ENCODE measurements at regions not wholly inside any gene's neighbourhood (a gene's known extent, or its start where the extent isn't known, plus 50 kb on each side); places are given as distances from the start of the nearest gene placed in this dataset.
"Not testable (repeated sequence)": the region's sequence is repeated elsewhere in the genome, so short reads cannot be mapped to it uniquely, and the experiment has no call there.

DNA sequence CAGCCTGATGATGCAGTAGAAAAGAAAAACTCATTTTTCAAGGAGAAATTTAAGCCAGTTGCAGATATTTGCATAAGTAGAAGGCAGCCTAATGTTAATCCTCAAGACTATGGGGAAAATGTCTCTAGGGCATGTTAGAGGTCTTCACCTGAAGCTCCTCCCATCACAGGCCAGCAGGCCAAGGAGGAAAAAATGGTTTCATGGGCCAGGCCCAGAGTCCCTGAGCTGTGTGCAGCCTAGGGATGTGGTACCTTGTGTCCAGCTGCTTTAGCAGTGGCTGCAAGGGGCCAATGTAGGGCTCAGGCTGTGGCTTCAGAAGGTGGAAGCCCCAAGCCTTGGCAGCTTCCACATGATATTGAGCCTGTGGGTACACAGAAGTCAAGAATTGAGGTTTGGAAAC lies 1946.7 kb upstream of the FLRT2 start:
- Histone ChIP-seq H3K27ac (ENCODE audit: low read depth, low read length) (no peak overlapping the region), H3K79me2 (ENCODE audit: control insufficient read depth, insufficient read depth, low read length, unreplicated experiment) (no peaks in the 10 kb centered on the region), H3K4me3 (ENCODE audit: low read depth, low read length) (no peak overlapping the region), H2AFZ (ENCODE audit: low read length, unreplicated experiment) (no peak overlapping the region), H3K36me3 (ENCODE audit: insufficient read depth, low read length) (no peaks in the 10 kb centered on the region), H3K27me3 (ENCODE audit: insufficient read depth, low read length) (no peaks in the 10 kb centered on the region), H3K4me1 (ENCODE audit: control insufficient read depth, insufficient read depth, low read length, unreplicated experiment) (no peaks in the 10 kb centered on the region)

DNA sequence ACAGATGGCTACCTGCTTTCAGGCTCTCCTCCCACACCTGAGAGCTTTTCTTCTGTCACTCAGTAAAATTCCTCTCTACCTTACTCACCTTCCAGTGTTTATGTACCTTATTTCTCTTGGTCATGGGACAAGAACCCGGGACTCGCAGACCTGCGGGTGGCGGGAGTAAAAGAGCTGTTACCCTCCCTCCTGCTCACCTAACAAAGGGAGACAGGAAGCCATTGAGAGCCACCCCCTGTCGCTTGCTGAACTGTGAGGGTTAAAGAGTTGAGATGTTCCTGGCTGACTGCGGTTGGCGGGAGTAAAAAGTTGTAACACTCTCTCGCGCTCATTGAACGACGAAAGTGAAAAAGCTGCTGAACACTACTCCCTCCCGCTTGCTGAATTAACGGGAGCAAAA lies 1935.1 kb upstream of the FLRT2 start:
- H3K27me3 ChIP-seq (ENCODE audit: insufficient read depth, low read length), result no peaks in the 10 kb centered on the region
- no peaks in the 10 kb centered on the region for H3K4me1 ChIP-seq (ENCODE audit: control insufficient read depth, insufficient read depth, low read length, unreplicated experiment)
- no peaks in the 10 kb centered on the region for H3K36me3 ChIP-seq (ENCODE audit: insufficient read depth, low read length)
- no peak overlapping the region for H3K4me3 ChIP-seq (ENCODE audit: low read depth, low read length)
- no peaks in the 10 kb centered on the region for H3K79me2 ChIP-seq (ENCODE audit: control insufficient read depth, insufficient read depth, low read length, unreplicated experiment)
- no peak overlapping the region for H2AFZ ChIP-seq (ENCODE audit: low read length, unreplicated experiment)
- no peak overlapping the region for H3K27ac ChIP-seq (ENCODE audit: low read depth, low read length)

DNA sequence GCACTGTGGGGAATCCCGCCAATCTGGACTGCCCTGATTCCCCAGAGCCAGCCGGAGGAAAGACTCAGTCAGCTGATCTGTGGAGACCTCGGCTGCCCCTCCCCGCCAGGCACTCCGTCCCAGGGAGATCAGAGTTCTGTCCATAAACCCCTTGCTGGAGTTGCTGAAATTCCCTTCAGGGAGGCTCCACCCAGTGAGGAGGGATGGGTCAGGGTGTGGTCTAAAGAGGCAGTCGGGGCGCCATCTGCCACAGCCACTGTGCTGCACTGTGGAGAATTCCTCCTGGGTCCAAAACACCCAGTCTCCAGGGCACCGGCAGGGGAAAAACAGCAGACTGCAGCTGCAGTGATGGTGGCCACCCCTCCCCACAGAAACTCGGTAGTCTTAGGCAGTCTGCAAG lies 1922.3 kb upstream of the FLRT2 start:
- Histone ChIP-seq H3K36me3 (ENCODE audit: insufficient read depth, low read length) (no peaks in the 10 kb centered on the region), H2AFZ (ENCODE audit: low read length, unreplicated experiment) (no peak overlapping the region), H3K4me1 (ENCODE audit: control insufficient read depth, insufficient read depth, low read length, unreplicated experiment) (no peaks in the 10 kb centered on the region), H3K79me2 (ENCODE audit: control insufficient read depth, insufficient read depth, low read length, unreplicated experiment) (no peaks in the 10 kb centered on the region), H3K27ac (ENCODE audit: low read depth, low read length) (no peak overlapping the region), H3K27me3 (ENCODE audit: insufficient read depth, low read length) (no peaks in the 10 kb centered on the region), H3K4me3 (ENCODE audit: low read depth, low read length) (no peak overlapping the region)

DNA sequence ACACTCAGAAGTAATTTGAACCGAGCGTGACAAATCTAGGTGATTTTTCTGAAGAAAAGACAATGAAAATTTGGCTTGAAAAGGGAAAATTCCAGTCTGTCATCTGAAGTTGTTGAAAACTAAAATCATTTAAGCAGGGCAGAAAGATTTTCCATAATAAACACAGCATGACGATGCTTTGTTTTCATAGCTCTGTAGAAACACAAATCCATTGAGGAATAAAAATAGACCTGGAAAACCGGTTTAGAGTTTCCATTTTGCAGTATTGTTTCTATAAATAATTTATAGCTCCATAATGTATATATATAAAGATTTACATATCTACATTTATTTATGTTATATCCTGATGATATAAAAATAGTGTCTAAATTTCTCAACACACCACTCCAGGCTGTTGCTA lies 1918.5 kb upstream of the FLRT2 start:
- Histone ChIP-seq H3K79me2 (ENCODE audit: control insufficient read depth, insufficient read depth, low read length, unreplicated experiment) (no peaks in the 10 kb centered on the region), H3K27ac (ENCODE audit: low read depth, low read length) (no peak overlapping the region), H3K4me1 (ENCODE audit: control insufficient read depth, insufficient read depth, low read length, unreplicated experiment) (no peaks in the 10 kb centered on the region), H3K4me3 (ENCODE audit: low read depth, low read length) (no peak overlapping the region), H3K36me3 (ENCODE audit: insufficient read depth, low read length) (no peaks in the 10 kb centered on the region), H2AFZ (ENCODE audit: low read length, unreplicated experiment) (no peak overlapping the region), H3K27me3 (ENCODE audit: insufficient read depth, low read length) (no peaks in the 10 kb centered on the region)

DNA sequence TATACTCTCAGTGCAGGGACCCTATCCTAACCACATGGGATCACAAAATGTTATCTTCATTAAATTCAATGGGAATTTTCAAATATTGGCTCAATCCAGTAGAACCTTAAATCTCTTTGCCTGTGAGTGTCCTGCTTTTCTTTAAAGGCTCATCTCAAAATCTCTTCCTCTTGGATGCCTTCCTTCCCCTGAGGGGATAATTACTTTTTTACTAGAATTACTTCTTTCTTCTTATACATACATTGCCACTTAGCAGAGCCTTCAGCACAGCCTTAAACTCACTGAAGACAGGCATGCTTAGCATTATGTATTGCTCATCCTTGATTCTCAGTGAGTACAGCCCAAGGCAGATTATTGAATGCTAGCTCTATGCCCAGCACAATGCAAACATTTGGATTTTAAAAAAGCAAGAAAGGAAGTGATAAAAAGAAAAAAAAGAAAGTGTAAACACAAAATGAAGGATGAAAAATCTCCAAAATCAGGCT lies 1918.0 kb upstream of the FLRT2 start:
- no peak overlapping the region for H3K4me3 ChIP-seq (ENCODE audit: low read depth, low read length)
- no peaks in the 10 kb centered on the region for H3K4me1 ChIP-seq (ENCODE audit: control insufficient read depth, insufficient read depth, low read length, unreplicated experiment)
- H3K27me3 ChIP-seq (ENCODE audit: insufficient read depth, low read length), result no peaks in the 10 kb centered on the region
- no peak overlapping the region for H2AFZ ChIP-seq (ENCODE audit: low read length, unreplicated experiment)
- H3K36me3 ChIP-seq (ENCODE audit: insufficient read depth, low read length), result no peaks in the 10 kb centered on the region
- H3K79me2 ChIP-seq (ENCODE audit: control insufficient read depth, insufficient read depth, low read length, unreplicated experiment), result no peaks in the 10 kb centered on the region
- no peak overlapping the region for H3K27ac ChIP-seq (ENCODE audit: low read depth, low read length)

DNA sequence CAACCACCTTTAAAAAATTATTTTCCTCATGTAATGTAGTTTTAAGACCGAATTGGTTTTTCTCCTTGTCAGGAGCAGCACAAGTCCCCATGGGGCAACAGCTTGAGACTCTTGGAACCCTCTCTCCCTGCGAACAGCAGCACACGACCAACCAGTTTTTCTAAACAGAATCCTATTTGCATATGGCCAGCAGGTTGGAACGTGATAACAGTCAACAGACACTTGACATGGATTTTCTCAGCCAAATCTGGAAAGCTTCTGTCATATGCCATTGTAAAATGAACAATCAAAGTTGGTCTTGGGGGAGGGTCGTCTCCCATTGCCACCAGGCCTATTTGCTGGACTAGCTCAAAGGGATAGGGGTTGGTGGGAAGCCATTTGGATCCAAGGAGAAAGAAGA lies 1915.0 kb upstream of the FLRT2 start:
- no peaks in the 10 kb centered on the region for H3K36me3 ChIP-seq (ENCODE audit: insufficient read depth, low read length)
- no peaks in the 10 kb centered on the region for H3K27me3 ChIP-seq (ENCODE audit: insufficient read depth, low read length)
- no peaks in the 10 kb centered on the region for H3K4me1 ChIP-seq (ENCODE audit: control insufficient read depth, insufficient read depth, low read length, unreplicated experiment)
- H3K79me2 ChIP-seq (ENCODE audit: control insufficient read depth, insufficient read depth, low read length, unreplicated experiment), result no peaks in the 10 kb centered on the region
- H2AFZ ChIP-seq (ENCODE audit: low read length, unreplicated experiment), result no peak overlapping the region
- H3K27ac ChIP-seq (ENCODE audit: low read depth, low read length), result no peak overlapping the region
- no peak overlapping the region for H3K4me3 ChIP-seq (ENCODE audit: low read depth, low read length)

DNA sequence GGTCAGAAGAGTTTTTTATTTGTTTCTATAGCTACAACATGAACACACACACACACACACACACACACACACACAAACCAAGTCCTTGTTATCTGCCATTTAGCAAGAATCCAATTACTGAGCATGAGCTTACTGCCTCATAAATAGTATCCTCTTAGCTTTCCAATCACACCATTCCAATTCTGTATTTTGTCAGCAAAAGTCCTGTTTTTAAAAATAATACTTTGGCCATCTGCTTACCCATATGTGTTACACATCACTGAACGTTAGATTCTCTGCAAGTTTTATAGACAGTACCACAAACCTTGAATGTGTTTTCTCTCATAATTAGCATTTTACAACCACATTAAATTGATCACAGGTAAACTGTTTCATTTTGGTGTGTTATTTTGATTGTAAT lies 1905.4 kb upstream of the FLRT2 start:
- H3K4me3 ChIP-seq (ENCODE audit: low read depth, low read length), result no peak overlapping the region
- H3K27me3 ChIP-seq (ENCODE audit: insufficient read depth, low read length), result no peaks in the 10 kb centered on the region
- no peaks in the 10 kb centered on the region for H3K79me2 ChIP-seq (ENCODE audit: control insufficient read depth, insufficient read depth, low read length, unreplicated experiment)
- H3K36me3 ChIP-seq (ENCODE audit: insufficient read depth, low read length), result no peaks in the 10 kb centered on the region
- H2AFZ ChIP-seq (ENCODE audit: low read length, unreplicated experiment), result no peak overlapping the region
- no peak overlapping the region for H3K27ac ChIP-seq (ENCODE audit: low read depth, low read length)
- H3K4me1 ChIP-seq (ENCODE audit: control insufficient read depth, insufficient read depth, low read length, unreplicated experiment), result no peaks in the 10 kb centered on the region

DNA sequence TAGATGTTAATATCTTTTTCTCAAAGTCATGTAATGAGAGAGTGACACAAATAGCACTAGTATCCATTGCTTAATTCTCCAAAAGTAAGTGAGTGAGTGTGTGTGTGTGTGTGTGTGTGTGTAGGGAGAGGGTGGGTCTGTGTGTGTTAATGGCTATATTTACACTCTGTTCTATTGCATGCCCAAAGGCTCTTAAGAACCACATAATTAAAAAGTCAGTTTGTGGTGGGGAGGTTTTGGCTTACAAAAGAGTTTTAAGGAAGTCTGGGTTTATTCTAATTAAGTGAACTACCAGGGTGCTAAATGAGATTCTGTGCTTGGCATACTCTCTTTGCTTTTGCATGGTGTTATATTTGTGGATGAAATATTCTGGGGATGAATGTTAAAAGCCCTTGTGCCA lies 1897.6 kb upstream of the FLRT2 start:
- Histone ChIP-seq H3K27me3 (ENCODE audit: insufficient read depth, low read length) (no peaks in the 10 kb centered on the region), H3K4me3 (ENCODE audit: low read depth, low read length) (no peak overlapping the region), H3K36me3 (ENCODE audit: insufficient read depth, low read length) (no peaks in the 10 kb centered on the region), H2AFZ (ENCODE audit: low read length, unreplicated experiment) (no peak overlapping the region), H3K27ac (ENCODE audit: low read depth, low read length) (no peak overlapping the region), H3K4me1 (ENCODE audit: control insufficient read depth, insufficient read depth, low read length, unreplicated experiment) (no peaks in the 10 kb centered on the region), H3K79me2 (ENCODE audit: control insufficient read depth, insufficient read depth, low read length, unreplicated experiment) (no peaks in the 10 kb centered on the region)

DNA sequence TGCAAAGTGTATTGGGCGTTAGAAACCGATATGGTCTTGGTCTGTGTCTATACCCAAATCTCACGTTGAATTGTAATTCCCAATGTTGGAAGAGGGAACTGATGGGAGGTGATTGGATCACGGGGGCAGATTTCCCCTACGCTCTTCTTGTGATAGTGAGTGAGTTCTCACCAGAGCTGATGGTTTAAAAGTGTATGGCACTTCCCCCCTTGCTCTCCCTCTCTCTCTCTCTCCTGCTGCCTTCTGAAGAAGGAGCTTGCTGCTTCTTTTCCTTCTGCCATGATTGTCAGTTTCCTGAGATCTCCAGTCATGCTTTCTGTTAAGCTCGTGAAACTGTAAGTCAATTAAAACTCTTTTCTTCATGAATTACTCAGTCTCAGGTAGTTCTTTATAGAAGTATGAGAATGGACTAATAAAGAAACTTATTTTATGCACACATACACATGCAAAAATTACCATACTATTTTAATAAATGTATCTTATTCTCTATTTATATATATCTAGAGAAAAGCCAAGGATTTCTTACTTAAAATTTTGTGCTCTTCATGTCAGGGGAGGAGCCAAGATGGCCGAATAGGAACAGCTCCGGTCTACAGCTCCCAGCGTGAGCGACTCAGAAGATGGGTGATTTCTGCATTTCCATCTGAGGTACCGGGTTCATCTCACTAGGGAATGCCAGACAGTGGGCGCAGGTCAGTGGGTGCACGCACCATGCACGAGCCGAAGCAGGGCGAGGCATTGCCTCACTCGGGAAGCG lies 1891.0 kb upstream of the FLRT2 start:
- Histone ChIP-seq H3K4me1 (ENCODE audit: control insufficient read depth, insufficient read depth, low read length, unreplicated experiment) (no peaks in the 10 kb centered on the region), H3K27me3 (ENCODE audit: insufficient read depth, low read length) (no peaks in the 10 kb centered on the region), H3K27ac (ENCODE audit: low read depth, low read length) (no peak overlapping the region), H3K4me3 (ENCODE audit: low read depth, low read length) (no peak overlapping the region), H3K79me2 (ENCODE audit: control insufficient read depth, insufficient read depth, low read length, unreplicated experiment) (no peaks in the 10 kb centered on the region), H2AFZ (ENCODE audit: low read length, unreplicated experiment) (no peak overlapping the region), H3K36me3 (ENCODE audit: insufficient read depth, low read length) (no peaks in the 10 kb centered on the region)

DNA sequence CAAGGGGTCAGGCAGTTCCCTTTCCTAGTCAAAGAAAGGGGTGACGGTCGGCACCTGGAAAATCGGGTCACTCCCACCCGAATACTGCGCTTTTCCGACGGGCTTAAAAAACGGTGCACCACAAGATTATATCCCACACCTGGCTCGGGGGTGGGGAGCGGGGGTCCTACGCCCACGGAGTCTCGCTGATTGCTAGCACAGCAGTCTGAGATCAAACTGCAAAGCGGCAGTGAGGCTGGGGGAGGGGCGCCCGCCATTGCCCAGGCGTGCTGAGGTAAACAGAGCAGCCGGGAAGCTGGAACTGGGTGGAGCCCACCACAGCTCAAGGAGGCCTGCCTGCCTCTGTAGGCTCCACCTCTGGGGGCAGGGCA lies 1890.5 kb upstream of the FLRT2 start:
- not testable (repeated sequence) for H3K36me3 ChIP-seq (ENCODE audit: insufficient read depth, low read length); H3K4me1 ChIP-seq (ENCODE audit: control insufficient read depth, insufficient read depth, low read length, unreplicated experiment); H2AFZ ChIP-seq (ENCODE audit: low read length, unreplicated experiment); H3K27me3 ChIP-seq (ENCODE audit: insufficient read depth, low read length); H3K4me3 ChIP-seq (ENCODE audit: low read depth, low read length); H3K79me2 ChIP-seq (ENCODE audit: control insufficient read depth, insufficient read depth, low read length, unreplicated experiment); H3K27ac ChIP-seq (ENCODE audit: low read depth, low read length)

DNA sequence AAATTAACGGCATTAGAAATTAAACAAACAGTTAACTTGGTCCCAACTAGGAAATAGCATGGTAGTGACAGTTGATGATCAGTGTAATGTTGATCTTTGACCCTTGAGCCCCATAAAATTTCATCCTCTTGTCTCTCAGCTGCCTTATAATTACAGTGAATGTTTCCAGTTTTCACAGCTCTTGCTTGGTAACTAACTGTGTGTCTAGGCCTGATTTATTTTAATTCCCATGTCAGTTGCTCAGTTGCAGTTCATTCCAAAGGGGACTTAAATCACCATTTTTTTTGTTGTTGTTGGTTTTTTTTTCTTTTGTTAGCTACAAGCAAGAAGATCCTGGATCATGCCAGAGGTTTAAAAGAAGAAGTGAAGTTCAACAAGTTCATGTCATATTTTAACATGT lies 1883.7 kb upstream of the FLRT2 start:
- H3K4me3 ChIP-seq (ENCODE audit: low read depth, low read length), result no peak overlapping the region
- no peaks in the 10 kb centered on the region for H3K36me3 ChIP-seq (ENCODE audit: insufficient read depth, low read length)
- H3K27me3 ChIP-seq (ENCODE audit: insufficient read depth, low read length), result no peaks in the 10 kb centered on the region
- H3K27ac ChIP-seq (ENCODE audit: low read depth, low read length), result no peak overlapping the region
- no peaks in the 10 kb centered on the region for H3K4me1 ChIP-seq (ENCODE audit: control insufficient read depth, insufficient read depth, low read length, unreplicated experiment)
- no peak overlapping the region for H2AFZ ChIP-seq (ENCODE audit: low read length, unreplicated experiment)
- no peaks in the 10 kb centered on the region for H3K79me2 ChIP-seq (ENCODE audit: control insufficient read depth, insufficient read depth, low read length, unreplicated experiment)

All from ACC112 (cell line).